Activated T-cell treated with anti-CD3 and anti-CD28 coated beads for 24 hours (primary cell): ENCODE measurements at regions not wholly inside any gene's neighbourhood (a gene's known extent, or its start where the extent isn't known, plus 50 kb on each side); places are given as distances from the start of the nearest gene placed in this dataset.

Source experiments
- DNase-seq: peaks from one replicate; pipeline ENCODE4 v3.0.0-alpha.2; 2020; ENCODE audit warnings: low read depth

DNA sequence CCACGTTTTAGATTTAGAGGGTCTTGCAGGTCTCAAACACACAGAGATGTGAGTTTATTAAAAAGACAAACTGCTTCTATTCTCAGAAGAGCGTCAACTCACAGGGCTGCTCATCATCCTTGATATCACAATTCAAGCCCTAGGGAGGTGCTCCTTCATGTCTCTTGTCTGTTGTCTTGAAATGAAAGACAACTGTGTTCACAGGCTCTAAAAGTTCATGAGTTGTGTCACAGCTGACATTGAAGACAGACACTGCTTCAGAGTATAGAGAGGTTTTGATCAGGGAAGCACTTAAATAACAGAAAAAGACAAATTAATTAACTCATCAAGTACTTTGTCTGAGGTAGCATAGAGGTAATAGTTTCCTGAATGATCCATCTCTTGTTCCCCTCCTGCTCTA lies 1917.6 kb upstream of the WWC1 start:
- DNase-seq = no peak

GRCh38 chr5:166377756-166378155 lies 1913.7 kb upstream of the WWC1 start:
- no peak for DNase-seq

DNA sequence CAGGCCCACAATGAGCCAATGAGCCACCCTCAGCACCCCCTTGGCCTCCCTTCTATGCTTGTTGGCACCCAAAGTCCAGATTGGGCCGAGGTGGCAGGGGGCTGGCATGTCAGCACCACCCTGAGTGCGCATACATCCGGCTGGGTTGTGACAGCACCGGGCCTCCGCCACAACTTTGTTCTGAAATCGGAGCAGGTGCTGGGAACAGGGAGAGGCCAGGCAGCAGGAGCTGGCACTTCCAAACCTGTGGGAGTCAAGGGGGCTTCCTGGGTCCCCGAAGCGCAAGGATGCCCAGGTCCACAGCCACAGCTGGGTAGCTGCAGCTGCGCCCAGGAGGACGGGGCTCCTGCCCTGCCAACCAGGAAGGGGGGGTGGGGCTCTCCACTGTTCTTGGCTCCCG lies 1911.9 kb upstream of the WWC1 start:
- no peak for DNase-seq

DNA sequence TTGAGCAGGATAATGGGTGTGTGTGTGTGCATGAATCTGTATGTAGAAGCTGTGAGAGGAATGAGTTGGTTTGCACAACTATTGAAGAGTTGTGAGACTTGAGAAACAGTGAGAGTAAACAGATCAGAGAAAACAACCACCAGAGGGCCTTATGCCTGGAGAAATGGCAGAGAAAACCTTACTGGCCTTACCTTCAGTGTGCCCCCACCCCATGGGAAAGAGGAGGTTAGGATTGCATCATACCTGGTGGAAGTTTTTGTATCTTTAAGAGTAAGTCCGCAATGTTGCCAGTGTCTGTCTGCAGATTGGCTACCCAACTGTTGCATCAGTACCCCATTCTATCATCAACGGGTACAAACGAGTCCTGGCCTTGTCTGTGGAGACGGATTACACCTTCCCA lies 1909.4 kb upstream of the WWC1 start:
- no peak for DNase-seq

DNA sequence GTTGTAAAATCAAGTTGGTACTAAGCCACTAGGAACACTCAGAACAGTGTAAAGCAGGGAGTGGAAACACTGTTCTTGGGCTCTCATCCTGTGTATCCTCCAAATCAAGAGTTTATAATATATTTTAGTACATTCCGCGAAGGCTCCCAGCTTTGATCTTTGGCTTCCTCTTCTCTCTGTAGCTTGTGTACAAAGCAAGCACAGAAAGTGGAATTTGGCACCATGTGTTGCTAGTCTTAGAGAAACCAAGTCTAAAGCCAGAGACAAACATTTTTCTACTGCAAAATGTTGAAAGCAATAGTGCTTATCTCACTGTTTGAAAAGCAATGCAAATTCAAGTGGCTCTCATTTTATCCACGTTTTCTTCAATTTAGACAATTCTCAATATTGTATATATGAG lies 1893.3 kb upstream of the WWC1 start:
- DNase-seq = no peak

DNA sequence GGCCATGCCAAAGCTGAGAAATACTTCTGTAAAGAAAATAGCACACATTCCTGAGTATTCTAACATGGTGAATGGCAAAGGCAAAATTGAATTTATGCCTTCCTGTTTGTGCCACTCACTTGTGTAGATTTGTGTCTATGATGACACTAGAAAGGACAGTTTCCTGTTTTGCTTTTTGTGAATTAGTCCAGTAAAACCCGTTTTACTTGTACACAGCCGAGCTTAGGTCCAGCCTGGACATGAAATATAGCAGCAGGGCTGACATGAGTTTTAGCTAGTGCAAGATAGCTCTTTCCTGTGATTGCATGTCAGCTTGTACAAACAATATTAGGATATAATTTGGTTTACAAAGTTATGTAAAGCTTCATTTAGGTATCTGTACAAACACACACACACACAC lies 1891.7 kb upstream of the WWC1 start:
- DNase-seq = no peak

DNA sequence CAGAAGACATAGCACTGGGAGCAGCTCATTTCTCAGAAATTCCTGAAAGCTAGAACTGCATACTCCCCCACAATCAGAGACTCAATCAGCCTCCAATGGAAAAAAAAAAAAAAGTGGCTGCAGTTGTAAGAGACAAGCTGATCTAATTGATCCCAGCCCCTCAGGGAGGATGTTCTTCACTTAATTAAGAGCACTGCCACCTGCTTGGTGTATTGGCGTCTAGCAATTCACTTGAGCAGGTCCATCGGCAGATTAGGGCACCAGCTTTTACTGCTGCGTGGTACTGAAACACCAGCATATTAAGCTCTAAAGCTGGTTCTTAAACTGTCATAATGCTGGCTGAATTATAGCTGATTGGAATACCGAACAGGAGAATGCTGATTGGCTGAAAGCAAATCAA lies 1890.1 kb upstream of the WWC1 start:
- DNase-seq = no peak

GRCh38 chr5:166412191-166412590 lies 1879.3 kb upstream of the WWC1 start:
- DNase-seq = no peak

GRCh38 chr5:166427211-166427610 lies 1864.2 kb upstream of the WWC1 start:
- no peak for DNase-seq

- no peak for DNase-seq
These were observed 1863.1 kb upstream of the WWC1 start for GRCh38 chr5:166428264-166428803.

- DNase-seq = no peak
These were observed 1860.7 kb upstream of the WWC1 start for GRCh38 chr5:166430491-166431319.

DNA sequence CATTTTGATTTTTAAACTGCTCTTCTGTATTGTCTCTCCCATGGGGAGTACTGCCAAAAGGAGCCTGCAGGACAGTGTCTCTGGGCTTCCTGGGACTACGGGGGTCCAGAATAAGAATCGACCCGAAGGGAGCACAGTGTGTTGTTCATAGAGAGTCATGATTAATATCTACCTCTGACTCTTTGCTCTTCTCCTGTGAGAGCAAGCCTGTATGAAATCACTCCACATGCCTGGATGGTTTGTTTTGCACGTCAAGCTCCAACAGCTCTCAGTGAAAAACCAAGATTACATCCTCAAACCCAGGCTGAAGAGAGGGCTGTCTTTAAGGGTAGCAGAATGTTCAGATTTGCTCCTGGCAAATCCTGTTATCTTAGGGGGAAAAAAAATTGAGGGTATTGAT lies 1860.0 kb upstream of the WWC1 start:
- DNase-seq = no peak

- DNase-seq = no peak
These were observed 1857.8 kb upstream of the WWC1 start for GRCh38 chr5:166433679-166434078.

GRCh38 chr5:166436872-166437271 lies 1854.6 kb upstream of the WWC1 start:
- DNase-seq = no peak

- DNase-seq = no peak
These were observed 1805.1 kb upstream of the WWC1 start for GRCh38 chr5:166486348-166486747.

DNA sequence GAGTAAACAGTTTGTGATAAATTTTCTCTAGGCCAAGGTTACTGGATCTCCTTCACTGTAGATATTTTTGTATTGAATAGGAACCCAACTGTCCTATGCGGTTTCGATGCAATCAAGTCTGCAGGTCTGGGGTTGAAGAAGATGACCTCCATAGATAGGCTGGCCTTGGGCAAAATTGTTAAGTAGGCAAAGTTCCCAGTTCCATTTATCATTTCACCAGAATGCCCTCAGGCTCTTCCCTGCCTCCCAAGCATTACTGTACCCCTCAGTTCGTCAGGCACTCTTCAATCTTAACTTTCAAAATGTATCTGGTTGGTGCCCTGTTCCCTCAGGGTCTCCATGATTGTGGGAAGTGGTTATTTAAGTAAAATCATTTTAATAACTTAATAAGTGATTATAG lies 1802.9 kb upstream of the WWC1 start:
- no peak for DNase-seq

GRCh38 chr5:166493040-166493439 lies 1798.4 kb upstream of the WWC1 start:
- no peak for DNase-seq

- DNase-seq = no peak
These were observed 1797.8 kb upstream of the WWC1 start for GRCh38 chr5:166493612-166494011.

DNA sequence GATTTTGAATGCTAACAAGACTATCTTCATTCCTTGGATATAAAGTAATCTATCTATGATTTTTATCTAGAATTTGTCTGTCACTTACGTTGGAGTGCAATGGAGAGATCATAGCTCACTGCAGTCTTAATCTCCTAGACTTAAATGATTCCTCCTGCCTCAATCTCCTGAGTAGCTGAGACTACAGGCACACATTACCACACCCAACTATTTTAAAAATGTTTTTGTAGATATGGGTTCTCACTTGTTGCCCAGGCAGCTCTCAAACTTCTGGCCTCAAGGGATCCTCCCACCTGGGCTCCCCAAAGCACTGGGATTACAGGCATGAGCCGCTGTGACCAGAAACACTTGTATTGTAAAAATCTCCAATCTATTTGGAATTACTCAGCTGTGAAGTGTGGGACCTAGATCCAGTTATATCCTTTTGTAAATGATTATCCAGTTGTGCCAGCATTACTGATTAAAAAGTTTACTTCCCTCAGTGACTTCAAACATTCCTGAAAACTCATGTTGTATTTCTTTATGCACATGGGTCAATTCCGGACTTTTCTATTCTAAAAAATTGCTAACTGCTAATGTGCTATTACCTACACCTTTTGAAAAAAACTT lies 1793.8 kb upstream of the WWC1 start:
- no peak for DNase-seq

DNA sequence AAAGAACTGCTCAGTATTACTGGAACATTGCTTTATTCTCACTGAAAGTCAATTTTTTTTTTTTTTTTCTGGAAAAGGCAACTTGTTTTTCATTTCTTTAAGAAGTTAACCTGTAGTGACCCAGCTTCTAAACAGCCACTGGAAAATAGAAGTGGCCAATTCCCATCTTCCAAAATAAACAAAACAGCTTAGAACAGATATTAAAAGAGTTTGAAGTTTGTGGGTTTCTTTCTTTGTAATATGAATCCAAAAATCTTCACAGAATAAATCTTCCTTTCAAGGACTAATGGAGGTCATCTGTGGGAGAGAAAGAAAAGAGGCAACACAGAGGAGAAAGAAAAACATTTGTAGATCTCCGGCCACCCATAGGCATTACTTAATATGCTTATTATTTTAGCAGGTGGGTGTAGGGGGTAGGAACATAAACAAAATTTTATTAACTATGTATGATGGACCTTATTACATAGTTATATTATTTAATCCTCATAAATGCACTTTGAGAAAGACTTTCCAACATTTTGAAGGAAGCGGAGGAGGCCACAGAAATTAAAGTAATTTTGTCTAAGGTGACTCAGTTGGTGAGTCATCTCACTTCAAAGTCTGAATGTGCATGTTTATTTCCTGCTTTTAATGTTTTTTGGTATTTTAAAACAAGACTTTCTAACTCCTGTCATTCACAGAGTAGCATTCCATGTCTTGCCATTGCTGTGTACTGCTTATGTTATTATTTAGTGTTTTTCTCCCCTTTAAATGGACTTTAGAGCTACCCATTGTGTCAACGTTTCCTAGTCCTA lies 1791.8 kb upstream of the WWC1 start:
- no peak for DNase-seq

- no peak for DNase-seq
These were observed 1787.9 kb upstream of the WWC1 start for GRCh38 chr5:166503506-166503905.

GRCh38 chr5:166505067-166505466 lies 1786.4 kb upstream of the WWC1 start:
- no peak for DNase-seq

- DNase-seq = no peak
These were observed 1785.9 kb upstream of the WWC1 start for GRCh38 chr5:166505544-166505943.
